ENCODE measurements at regions not wholly inside any gene's neighbourhood (a gene's known extent, or its start where the extent isn't known, plus 50 kb on each side); places are given as distances from the start of the nearest gene placed in this dataset.
A peak's percentile ranks its signal among the peaks of the same experiment; 100 is the strongest.

GRCh38 chr2:12024197-12024907 is 277.9 kb downstream of the LPIN1 start:
- peak; percentile 79 to 80 for DNase-seq (ENCODE audit: low read depth in 2 of 2)

- DNase-seq (ENCODE audit: low read depth in 2 of 2): no peak
Measured at GRCh38 chr2:12027136-12027535, 280.7 kb downstream of the LPIN1 start.

GRCh38 chr2:12031866-12032265 is 285.4 kb downstream of the LPIN1 start:
- no peak for DNase-seq (ENCODE audit: low read depth in 2 of 2)

- no peak for DNase-seq (ENCODE audit: low read depth in 2 of 2)
Measured at GRCh38 chr2:12032398-12032797, 286.0 kb downstream of the LPIN1 start.

- DNase-seq (ENCODE audit: low read depth in 2 of 2): no peak
Measured at GRCh38 chr2:12032975-12033374, 286.5 kb downstream of the LPIN1 start.

GRCh38 chr2:12033494-12033893 is 287.1 kb downstream of the LPIN1 start:
- no peak for DNase-seq (ENCODE audit: low read depth in 2 of 2)

GRCh38 chr2:12034382-12034781 is 287.9 kb downstream of the LPIN1 start:
- no peak for DNase-seq (ENCODE audit: low read depth in 2 of 2)

GRCh38 chr2:12035029-12035720 is 288.7 kb downstream of the LPIN1 start:
- DNase-seq (ENCODE audit: low read depth in 2 of 2): no peak

- DNase-seq (ENCODE audit: low read depth in 2 of 2): no peak
Measured at GRCh38 chr2:12035956-12036639, 289.7 kb downstream of the LPIN1 start.

GRCh38 chr2:12036640-12036983 is 290.2 kb downstream of the LPIN1 start:
- DNase-seq (ENCODE audit: low read depth in 2 of 2): no peak

GRCh38 chr2:12037301-12037700 is 290.9 kb downstream of the LPIN1 start:
- DNase-seq (ENCODE audit: low read depth in 2 of 2): no peak

- no peak for DNase-seq (ENCODE audit: low read depth in 2 of 2)
Measured at GRCh38 chr2:12041236-12041635, 294.8 kb downstream of the LPIN1 start.

GRCh38 chr2:12043131-12043530 is 296.7 kb downstream of the LPIN1 start:
- DNase-seq (ENCODE audit: low read depth in 2 of 2): no peak

GRCh38 chr2:12044857-12045256 is 298.4 kb downstream of the LPIN1 start:
- no peak for DNase-seq (ENCODE audit: low read depth in 2 of 2)

- no peak for DNase-seq (ENCODE audit: low read depth in 2 of 2)
Measured at GRCh38 chr2:12045864-12046291, 299.4 kb downstream of the LPIN1 start.

- peak; percentile 41 to 46 for DNase-seq (ENCODE audit: low read depth in 2 of 2)
Measured at GRCh38 chr2:12046641-12047040, 300.2 kb downstream of the LPIN1 start.

- DNase-seq (ENCODE audit: low read depth in 2 of 2): no peak
Measured at GRCh38 chr2:12047761-12048160, 301.3 kb downstream of the LPIN1 start.

GRCh38 chr2:12048550-12048949 is 302.1 kb downstream of the LPIN1 start:
- DNase-seq (ENCODE audit: low read depth in 2 of 2): no peak

- peak; percentile 46 to 49 for DNase-seq (ENCODE audit: low read depth in 2 of 2)
Measured at GRCh38 chr2:12050396-12050795, 304.0 kb downstream of the LPIN1 start.

- DNase-seq (ENCODE audit: low read depth in 2 of 2): no peak
Measured at GRCh38 chr2:12051831-12052230, 305.4 kb downstream of the LPIN1 start.

GRCh38 chr2:12052796-12053195 is 306.4 kb downstream of the LPIN1 start:
- DNase-seq (ENCODE audit: low read depth in 2 of 2): no peak

- no peak for DNase-seq (ENCODE audit: low read depth in 2 of 2)
Measured at GRCh38 chr2:12054956-12055618, 308.7 kb downstream of the LPIN1 start.

Measured in fibroblast of skin of left biceps (primary cell).